Stimulated activated CD8-positive, alpha-beta memory T cell treated with anti-CD3 and anti-CD28 coated beads, Interleukin-12 subunit alpha, Interleukin-12 subunit beta, amount 100 ng/mL, for 24 hours (primary cell): ENCODE measurements at regions not wholly inside any gene's neighbourhood (a gene's known extent, or its start where the extent isn't known, plus 50 kb on each side); places are given as distances from the start of the nearest gene placed in this dataset.
"Not testable (repeated sequence)": the region's sequence is repeated elsewhere in the genome, so short reads cannot be mapped to it uniquely, and the experiment has no call there.

Experiments used
- DNase-seq: peaks from one replicate; pipeline ENCODE4 v3.0.0-alpha.2; 2020; ENCODE audit errors: extremely low read depth

GRCh38 chr7:6882321-6882721 lies 56.2 kb upstream of the CCZ1B start:
- not testable (repeated sequence) for DNase-seq

- DNase-seq: not testable (repeated sequence)
These were observed 57.7 kb upstream of the CCZ1B start for GRCh38 chr7:6883756-6884155.

DNA sequence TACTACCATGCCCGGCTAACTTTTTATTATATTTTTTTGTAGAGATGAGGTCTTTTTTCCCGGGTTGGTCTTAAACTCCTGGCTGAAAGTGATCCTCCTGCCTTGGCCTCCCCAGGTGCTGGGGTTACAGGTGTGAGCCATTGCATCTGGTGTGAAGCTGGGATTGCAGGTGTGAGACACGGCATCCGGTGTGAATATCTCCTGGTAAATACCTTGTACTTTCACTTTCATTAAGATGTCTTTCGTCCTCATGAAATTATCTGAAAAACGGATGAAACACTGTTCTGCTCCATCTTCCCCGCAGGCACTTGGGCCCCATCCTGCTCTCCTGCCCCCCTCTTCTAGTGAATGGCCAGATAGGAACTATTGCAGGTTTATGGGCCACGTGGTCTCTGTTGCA lies 60.1 kb upstream of the CCZ1B start:
- no peak for DNase-seq

- DNase-seq: not testable (repeated sequence)
These were observed 62.4 kb upstream of the CCZ1B start for GRCh38 chr7:6888267-6889045.

- DNase-seq: no peak
These were observed 63.3 kb upstream of the CCZ1B start for GRCh38 chr7:6889252-6889812.

GRCh38 chr7:6902097-6902518 lies 76.0 kb upstream of the CCZ1B start:
- DNase-seq: not testable (repeated sequence)

GRCh38 chr7:6903289-6903688 lies 77.2 kb upstream of the CCZ1B start:
- not testable (repeated sequence) for DNase-seq

DNA sequence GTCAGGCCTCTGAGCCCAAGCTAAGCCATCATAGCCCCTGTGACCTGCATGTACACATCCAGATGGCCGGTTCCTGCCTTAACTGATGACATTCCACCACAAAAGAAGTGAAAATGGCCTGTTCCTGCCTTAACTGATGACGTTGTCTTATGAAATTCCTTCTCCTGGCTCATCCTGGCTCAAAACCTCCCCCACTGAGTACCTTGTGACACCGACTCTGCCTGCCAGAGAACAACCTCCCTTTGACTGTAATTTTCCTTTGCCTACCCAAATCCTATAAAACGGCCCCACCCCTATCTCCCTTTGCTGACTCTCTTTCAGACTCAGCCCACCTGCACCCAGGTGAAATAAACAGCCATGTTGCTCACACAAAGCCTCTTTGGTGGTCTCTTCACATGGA lies 77.7 kb upstream of the CCZ1B start:
- not testable (repeated sequence) for DNase-seq

- no peak for DNase-seq
These were observed 91.2 kb upstream of the CCZ1B start for GRCh38 chr7:6917258-6917657.

DNA sequence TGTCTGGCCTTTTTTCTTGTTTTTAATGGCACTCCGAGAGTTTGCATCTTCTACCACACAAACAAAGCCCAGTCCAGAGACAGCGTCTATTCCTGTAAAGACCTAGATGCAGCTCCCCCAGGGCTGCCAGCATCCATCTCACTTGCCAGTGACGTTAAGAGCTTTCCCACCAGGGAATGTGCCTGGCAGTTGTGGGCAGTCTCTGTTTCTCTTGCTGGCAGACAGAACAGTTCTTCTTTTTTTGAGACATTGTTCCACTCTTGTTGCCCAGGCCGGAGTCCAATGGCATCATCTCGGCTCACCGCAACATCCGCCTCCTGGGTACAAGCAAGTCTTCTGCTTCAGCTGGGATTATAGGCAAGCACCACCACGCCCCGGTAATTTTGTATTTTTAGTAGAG lies 93.1 kb upstream of the CCZ1B start:
- DNase-seq: not testable (repeated sequence)

- DNase-seq: not testable (repeated sequence)
These were observed 98.4 kb upstream of the CCZ1B start for GRCh38 chr7:6924523-6924922.

- DNase-seq: not testable (repeated sequence)
These were observed 100.4 kb upstream of the CCZ1B start for GRCh38 chr7:6926193-6927174.

GRCh38 chr7:6927643-6928042 lies 101.6 kb upstream of the CCZ1B start:
- not testable (repeated sequence) for DNase-seq

DNA sequence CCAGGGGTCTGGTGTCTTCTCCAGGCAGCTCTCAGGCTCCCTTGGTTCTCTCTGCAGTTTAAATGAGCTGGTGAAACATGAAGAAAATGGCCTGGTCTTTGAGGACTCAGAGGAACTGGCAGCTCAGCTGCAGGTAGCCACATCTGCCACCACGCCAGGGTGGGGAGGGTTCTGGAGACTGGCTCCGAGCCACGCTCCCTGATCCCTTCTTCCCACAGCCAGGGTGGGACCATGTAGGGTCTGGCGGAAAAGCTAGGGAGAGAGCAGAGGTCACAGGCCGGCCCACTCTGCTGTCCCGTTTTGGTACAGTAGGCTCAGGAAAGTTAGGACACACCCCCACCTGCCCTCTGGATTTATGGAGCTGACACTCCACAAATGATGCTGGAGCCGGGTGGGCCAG lies 103.5 kb upstream of the CCZ1B start:
- DNase-seq: not testable (repeated sequence)

- DNase-seq: not testable (repeated sequence)
These were observed 104.1 kb upstream of the CCZ1B start for GRCh38 chr7:6930081-6930635.

- not testable (repeated sequence) for DNase-seq
These were observed 104.7 kb upstream of the CCZ1B start for GRCh38 chr7:6930787-6931186.

DNA sequence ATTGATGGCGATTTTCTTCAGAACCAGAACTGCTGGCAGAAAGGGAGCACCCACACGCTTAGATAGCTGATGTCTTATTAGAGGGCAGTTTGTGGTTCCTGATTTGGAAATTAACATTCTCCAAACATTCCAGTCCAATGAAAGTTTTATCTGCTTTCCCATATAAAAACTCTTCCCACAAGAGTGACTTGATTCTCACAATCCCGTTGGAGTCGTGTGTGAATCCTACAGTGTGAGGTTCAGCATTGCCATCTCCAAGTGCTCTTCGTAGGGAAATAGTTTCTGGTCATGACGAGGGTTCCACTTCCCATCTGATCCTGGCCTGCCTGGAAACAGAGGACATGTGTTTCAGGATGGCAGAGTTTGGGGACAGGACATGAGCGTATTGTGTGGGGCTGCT lies 105.4 kb upstream of the CCZ1B start:
- not testable (repeated sequence) for DNase-seq

DNA sequence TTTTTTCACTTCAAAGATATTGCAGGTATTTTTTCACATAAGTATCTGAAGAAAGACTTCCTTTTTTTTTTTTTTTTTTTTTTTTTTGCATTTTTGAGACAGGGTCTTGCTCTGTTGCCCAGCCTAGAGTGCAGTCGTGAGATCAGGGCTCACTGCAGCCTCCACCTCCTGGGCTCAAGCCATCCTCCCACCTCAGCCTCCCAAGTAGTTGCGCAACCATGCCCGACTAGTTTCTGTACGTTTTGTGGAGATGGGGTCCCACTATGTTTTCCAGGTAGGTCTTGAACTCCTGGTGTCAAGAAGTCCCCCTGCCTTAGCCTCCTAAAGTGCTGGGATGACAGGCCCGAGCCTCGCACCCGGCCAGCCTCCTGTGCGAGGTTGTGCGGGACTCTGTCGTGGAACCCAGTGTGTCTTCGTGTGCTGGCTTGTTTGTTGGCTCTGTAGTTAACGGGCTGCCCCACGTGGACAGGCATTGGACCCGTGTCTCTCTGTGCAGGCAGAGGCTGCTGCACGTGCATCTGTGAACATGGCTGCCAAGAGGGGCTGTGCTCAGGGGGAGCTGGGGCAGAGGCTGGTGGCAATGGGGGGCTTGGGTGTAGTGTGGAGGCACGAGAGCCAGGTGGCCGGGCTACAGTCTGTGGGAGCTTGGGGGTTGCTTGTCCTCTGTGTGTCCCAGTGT lies 108.0 kb upstream of the CCZ1B start:
- not testable (repeated sequence) for DNase-seq

GRCh38 chr7:6934981-6935380 lies 108.9 kb upstream of the CCZ1B start:
- DNase-seq: no peak

DNA sequence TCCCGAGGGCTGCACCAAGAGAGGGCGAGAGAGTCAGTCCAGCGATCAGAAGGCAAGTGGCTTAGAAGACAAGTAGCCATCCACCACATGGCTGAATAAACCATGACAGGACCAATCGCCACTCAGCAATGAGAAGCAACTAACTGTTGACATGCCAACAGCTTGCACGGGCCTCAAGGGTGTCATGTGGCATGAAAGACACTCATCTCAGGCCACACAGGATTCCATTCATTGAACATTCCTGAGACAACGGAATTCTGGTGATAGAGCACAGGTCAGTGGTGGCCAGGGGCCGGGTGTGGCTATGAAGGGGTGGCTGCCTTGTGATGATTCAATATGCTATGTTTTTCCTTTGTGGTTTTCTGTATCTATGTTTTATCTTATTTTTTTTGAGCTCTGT lies 110.6 kb upstream of the CCZ1B start:
- not testable (repeated sequence) for DNase-seq

DNA sequence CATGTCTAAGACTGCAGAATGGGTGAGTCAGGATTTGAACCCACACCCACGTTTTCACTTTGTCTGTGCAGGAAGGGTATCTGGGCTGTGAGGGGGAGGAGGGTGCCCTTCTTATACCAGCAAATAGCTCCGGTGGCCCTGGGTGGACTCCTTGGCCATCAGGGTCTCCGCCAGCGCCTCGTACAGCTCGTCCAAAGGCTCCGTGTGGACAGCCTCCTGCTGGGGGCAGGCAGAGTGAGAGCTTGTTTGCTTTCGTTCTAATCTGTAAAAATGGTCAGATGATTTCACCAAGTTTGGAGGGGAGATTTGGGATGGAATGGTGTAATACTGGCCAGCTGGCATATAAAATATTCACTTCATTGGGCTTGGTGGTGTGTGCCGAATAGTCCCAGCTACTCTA lies 111.7 kb upstream of the CCZ1B start:
- not testable (repeated sequence) for DNase-seq
